Stimulated activated CD4-positive, alpha-beta T cell treated with anti-CD3 and anti-CD28 coated beads, TNF-alpha, amount 100 ng/mL, for 4 hours (primary cell): ENCODE measurements at regions not wholly inside any gene's neighbourhood (a gene's known extent, or its start where the extent isn't known, plus 50 kb on each side); places are given as distances from the start of the nearest gene placed in this dataset.

Source experiments
- DNase-seq, 3 experiments: peaks; one replicate each; pipeline ENCODE4 v3.0.0-alpha.2; 2020; ENCODE audit warnings: low read depth in 3 of 3

DNA sequence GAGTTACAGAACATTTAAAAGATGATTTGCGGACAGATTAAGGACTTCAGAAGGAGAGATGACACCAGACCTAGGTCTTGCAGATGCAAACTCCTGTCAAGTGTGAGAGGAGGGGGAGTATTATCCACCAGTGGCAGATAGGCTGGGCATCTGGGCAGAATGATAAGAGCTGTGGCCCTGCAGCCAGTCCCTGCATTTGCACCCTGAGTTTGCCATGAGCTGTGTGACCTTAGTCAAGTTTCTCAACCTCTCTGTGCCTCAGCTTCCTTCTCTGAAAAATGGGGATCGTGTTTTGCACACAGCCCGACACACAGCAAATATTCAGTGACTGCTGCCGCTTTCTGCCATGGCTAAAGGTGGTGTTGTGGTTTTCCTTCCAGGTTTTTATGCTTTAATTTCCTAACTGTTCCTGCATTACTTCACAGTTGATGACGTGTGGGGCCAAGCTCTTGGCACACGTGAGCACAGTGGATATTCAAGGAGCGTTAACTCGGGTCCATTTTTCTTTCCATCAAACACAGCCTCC, 516.2 kb downstream of the CDH26 start:
- no peak for DNase-seq

DNA sequence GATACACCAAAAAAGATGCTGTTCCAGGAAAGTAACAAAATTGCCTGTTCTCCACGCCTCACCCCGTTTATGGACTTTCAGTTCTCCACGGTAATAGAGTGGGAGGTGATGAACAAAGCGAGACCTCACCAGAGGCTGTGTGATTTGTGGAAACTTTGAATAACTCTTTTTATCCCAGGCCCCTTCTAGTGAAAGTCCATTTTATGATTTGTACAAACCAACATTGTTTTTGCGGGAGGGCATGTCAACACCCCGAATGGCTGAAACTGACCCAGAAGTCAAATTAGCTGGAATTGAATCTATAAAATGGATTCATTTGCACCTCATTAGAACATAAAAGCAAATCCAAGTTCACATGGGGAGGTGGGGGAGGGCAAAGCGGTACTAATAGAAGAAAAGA, 517.8 kb downstream of the CDH26 start:
- DNase-seq, result no peak

DNA sequence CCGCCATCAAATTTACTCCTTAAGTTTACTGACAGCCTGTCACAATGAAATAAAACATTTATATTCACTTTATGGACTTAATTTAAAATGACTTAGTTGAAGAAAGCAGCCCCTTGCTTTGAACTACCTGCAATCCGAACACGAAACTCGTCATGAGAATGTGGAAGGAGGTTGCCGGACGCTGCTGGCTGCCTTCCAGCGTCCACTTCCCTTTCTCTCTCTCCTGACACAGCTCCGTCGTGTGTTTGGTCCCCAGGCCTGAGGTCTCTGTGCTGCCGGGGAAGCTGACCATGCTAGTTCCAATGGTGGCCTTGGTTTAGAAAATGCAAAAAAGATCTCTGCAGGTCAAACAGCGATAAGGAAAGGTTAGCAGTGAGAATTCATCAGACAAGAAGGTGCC, 519.7 kb downstream of the CDH26 start:
- no peak for DNase-seq

DNA sequence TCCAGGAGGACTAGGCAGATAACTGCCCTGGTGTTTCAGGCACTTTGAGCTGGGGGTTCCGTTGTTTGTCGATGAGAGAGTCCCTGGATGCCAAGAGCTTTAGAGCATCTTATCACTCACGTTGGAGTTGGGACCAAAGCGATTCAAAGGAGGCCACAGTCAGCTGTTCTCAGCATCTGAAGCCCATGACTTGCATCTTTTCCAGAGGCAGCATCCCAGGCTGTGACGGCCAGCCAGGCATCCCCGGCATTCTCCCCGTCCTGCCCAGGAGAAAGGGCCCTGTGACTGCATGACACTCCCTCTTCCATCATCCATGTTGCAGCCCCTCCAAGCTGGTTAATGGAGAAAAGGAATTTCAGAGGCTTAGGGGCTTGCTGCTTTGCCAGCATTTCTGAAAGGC, 520.3 kb downstream of the CDH26 start:
- no peak for DNase-seq

DNA sequence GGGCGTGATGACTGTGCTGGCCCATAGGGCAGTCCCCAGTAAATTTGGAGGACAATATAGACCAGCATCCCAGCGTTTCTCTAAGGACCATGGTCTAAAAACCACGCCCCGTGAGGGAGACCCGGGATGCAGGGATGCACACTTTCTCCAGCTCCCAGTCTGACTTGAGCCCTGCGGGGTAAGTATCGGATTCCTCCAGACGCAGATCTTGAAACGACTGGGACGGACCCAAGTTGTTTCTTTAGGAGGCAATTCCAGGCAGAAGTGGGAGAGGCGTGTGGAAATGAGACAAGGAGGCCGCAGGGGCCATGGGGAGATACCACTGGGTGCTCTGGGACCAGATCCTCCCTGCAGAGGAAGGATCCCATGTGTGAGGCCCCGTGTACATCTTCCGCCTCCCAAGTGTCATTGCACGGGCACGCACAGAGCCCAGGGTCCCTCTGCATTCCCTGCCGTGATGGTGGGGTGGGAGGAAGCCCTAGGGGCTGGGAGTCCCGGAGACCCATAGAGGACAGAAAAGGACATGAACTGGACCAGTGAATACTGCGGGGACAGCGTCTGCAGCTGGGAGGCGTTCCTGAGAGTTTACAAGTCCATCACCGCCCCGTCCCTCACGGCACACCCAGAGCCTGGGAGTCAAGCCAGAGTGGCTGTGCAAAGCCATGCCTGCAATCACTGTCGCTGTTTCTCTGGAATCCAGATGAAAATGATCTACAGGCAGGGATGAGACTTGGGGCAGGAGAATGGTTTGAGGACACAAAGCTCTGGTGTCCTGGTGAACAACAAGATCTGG, 522.9 kb downstream of the CDH26 start:
- no peak for DNase-seq

DNA sequence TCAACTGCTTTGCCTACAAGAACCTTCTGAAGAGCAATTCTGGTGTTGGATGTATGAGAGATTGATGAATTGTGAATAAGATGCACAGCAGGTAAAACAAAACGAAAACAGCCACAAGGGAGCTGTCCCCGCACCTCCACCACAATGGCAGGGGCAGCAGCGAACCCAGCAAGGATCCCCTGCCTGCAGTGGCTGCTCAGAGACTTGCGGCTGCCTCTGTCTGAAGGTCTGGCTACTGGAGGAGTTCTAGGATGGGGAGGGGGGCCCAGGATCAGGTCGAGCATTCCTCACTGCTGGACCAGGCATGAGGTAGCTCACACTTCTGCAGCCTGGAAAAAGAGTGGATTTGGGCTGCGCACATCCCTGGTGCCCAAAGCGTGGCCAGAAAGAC, 523.5 kb downstream of the CDH26 start:
- DNase-seq, result no peak

DNA sequence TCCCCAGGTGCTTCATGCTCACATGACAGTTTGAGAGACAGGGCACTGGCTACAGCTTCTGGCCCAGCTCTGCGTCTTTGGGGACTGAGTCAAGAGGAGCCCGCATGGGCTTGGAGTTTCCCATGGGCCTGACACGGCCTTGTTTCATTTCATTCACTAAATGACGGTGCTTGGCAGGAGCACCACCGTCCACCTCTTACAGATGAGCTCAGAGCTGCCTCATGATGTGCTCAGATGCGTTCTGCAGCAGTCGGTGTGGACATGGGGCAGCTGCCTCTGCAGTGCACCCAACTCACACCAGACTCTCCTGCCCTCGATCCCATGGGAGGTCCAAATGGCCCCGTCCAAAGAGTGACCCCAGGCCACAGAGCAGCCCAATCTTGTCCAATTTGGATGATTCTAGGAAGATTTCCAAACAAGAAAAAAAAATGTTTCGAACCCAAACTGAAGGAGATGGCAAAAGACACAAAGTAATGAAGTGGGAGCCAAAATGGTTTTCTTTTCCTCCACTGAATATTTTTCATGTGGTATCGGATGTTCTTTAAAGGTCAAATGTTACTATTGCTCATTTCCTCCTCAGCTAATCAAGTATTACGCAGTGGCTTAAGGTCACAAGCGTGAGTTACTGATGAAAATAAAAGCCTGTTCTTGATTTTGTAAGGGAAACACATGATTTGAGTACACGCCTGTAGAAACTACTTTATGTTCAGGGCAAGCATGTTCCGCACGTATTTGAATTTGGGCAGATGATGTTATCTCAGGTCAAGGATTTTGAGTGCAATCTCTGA, 524.2 kb downstream of the CDH26 start:
- DNase-seq, result no peak

DNA sequence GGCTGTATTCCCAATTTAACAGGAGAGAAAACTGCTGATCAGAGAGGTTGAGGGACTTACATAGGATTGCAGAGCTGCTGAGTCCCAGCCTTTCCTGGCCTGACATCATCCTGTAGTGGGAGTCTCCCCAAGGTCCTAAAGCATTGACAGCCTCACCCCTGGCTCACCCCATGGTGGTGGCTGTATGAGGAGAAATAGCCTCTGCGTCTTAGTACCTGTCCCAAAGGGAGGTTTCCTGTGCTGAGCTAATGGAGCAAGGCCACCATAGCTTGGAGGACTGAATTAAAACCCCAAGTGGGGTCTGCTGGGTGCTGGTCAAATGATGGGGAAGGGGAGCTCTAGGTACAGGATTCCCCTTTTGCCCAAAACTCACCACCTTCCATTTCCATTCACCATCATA, 525.1 kb downstream of the CDH26 start:
- DNase-seq, result no peak

DNA sequence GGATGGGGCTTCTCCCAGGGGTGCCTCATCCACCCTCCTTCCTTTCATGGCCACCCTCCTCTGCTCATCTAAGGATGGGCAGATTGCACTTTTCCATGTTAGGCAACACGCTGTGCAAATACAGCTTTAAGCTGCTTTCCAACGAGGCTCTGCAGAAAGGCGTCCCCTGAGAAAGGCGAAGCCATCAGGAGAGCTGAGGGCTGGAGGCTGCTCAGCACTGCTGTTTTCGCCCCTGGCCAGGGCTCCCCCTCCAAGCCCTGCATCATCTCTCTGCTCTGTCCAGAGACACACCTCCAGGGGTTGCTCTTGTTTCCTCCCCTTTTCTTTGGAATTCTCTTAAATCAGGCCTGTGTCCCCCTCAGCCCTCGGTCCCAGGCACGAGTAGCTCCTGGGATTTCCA, 526.1 kb downstream of the CDH26 start:
- DNase-seq, result no peak

DNA sequence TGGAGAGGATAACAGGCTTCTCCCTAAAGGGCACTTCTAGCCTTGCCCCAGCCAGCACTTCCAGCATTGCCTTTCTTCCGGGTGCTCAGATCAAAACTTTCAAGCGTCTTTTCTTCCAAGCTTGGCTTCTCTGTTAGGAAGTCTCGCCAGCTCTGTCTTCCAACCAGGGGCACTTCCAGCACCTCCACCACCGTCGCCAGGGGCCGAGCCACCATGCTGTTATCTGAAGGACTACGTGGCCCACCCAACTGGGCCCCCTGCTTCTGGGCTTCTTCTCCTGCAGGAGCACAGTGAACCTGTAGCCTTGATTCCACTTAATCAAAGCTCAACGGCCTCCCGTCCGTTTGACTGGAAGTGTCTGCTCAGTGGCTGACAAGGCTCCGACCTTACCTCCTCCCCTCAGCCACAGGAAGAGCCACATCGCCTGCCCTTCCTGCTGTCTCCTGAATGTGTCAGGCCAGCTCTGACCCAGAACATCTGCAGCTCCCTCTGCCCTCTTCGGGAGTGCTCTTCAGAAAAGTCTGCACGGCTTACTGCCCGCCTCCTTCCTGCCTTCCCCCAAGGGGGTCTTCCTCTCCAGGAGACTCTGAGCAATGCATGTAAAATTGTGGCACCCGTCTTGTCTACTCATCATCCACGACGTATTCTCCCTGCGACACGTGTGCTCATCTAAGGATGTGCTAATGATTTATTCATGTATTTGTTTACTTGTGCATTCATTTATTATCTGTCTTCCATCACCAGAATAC, 527.0 kb downstream of the CDH26 start:
- no peak for DNase-seq

DNA sequence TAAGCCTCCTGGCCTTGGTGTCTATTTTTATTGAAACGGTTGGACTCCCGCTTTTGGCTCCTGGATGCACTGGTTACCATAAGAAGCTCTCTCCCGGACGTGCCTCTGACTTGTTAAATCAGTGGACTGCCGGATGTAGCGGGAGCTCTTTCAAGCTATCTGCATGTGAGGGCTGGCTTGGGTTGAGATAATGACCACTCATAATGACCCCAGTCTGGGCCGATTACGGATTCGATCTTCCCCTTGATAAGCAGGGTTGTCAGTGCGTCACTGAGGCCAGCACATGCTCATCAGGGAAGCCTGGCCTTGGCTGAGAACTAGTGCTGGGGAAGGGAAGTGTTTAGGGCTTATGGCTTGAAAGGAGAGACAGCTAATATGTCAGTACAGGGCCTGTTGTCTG, 528.1 kb downstream of the CDH26 start:
- DNase-seq, result no peak

DNA sequence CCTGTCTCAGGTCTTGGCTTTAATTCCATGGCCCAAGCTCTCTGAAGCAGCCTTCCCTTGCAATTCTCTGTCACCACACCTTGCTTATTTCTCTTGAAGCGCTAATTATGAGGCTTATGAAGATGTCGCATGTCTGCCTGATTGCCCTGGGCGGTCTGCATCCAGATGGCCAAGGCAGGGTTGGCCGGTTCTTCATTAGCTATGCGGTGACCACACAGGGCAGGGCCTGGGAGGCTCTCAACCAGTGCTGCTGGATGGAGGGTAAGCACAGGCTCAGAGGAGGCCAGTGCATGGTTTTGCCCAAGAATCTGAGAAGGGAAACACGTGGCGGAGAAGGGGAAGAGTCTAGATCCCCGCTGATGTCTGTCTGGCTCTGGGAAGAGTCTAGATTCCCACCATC, 528.7 kb downstream of the CDH26 start:
- DNase-seq, result no peak

DNA sequence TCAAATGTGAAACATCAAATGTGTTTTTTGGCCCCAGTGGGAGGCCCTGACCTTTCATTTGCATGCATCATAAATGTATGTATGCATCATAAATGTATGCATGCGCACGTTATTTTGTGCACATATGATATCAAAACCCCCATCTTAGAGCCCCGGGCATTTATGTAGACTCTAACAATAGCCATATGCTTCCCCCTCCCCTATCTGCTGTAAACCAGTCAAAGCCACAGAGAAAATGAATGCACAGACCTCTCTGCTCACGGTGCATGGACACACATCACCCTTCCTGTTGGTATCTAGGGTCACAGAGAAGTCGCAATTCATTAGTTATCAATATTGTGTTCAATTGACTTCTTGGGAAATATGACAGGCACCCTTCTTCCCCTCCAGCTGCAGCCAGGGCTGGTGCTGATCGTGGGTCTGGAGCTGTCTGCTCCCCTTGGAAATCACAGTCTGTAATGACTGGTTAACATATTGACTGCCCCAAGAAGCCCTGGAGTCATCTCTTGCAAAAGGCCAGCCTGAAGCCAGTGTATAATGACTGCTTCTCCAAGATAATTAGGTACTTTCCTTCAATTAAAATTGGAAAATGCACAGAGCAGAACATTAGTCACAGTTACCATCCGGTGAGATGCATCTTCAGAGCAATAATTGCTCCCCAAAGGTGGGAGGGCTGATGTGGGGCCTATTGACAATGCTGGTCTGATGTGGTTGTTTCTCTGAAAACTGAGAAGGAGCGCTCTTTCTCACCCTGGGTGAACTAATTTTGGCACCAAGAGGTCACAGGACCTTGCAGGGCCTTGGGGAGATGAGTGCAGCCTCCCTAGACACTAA, 532.2 kb downstream of the CDH26 start:
- DNase-seq, result no peak

DNA sequence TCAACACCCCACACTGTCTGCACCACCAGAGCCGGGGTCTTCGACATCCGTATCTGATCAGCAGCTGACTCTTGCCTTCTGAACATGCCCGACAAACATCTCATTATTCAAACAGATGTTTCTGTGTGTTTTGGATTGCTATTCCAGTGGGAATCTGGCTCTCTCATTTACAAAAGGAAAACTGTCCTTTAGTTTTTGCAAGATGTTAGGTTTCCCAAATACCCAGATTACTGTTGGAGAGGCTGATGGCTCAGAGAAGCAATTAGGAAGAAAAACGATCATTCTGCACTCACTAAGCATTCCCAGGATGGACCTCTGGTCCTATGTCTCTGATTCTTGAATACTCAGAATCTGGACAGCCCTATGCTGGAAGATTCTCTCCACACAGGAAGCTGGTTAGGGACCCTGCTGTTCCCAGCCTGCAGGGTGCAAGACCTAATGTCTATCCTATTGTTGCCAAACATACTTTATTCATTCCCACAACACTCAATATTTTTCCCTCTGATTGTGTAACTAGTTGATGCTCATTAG, 532.9 kb downstream of the CDH26 start:
- DNase-seq, result no peak

DNA sequence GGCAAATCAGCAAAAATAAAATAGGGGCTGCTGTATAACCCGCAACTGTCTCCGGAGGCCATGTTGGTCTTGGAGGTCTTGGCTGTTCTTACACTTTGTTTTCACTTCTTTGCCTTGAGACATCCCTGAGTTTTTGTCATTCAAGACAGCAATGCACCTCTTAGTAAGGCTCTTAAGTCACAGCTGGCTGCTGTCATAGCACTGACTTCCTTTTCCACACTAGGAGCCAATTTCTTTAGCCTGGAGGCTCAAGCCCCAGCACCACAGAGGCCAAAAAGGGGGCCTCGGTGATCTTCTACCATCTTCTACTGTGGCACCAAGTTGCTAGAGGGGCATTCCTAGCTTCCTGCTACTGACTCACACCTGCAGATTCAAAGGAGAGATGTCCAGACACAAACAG, 536.3 kb downstream of the CDH26 start:
- no peak for DNase-seq

DNA sequence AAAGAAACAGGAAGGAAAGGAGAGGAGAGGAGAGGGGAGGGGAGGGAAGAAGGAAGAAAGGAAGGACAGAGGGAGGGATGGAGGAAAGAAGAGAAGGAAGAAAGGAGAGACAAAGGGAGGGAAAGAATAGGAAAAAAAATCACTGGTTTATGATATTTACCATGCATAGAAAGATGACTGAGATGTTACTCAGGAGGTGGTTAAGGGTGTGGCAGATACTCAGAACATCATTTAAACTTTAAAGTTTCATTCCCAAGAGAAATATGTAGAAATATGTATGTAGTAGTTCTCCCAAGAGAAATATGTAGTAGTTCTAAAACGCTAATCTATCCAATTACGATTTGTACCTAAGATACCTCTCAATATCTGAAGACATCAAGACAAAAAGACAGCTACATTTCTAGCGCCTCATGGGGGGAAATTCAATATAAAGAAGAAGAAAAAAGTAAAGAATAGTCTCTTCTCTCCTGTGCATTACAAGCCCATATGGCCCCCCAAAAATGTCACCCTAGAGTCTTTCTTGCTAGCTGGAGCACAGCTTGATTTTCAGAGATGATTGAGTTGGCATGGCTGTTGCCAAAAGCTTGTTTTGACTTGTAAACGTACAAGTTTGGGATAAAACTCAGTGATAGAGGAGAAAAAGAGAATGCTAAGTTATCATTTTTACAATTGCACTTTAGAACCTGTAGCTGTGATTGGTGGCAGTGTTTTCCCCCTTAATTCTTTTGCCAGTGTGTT, 539.2 kb downstream of the CDH26 start:
- DNase-seq, result no peak

DNA sequence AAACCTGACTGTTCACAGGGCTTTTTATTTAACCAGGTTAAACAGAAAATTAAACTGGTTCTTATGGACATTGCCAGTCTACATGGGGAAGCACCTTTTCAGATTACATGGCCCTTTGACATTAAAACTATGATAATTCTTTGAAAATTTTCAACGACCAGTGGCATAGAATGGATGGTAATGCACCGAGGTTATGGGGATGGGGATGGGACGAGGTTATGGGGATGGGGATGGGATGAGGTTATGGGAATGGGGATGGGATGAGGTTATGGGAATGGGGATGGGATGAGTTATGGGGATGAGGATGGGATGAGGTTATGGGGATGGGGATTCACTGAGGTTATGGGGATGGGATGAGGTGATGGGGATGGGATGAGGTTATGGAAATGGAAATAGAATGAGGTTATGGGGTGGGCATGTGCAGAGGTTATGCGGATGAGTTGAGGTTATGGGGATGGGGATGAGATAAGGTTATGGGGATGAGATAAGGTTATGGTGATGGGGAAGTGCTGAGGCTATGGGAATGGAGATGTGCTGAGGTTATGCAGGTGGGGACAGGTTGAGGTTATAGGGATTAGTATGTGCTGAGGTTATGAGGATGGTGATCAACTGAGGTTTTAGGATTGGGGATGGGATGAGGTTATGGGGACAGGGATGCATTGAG, 541.9 kb downstream of the CDH26 start:
- no peak for DNase-seq

DNA sequence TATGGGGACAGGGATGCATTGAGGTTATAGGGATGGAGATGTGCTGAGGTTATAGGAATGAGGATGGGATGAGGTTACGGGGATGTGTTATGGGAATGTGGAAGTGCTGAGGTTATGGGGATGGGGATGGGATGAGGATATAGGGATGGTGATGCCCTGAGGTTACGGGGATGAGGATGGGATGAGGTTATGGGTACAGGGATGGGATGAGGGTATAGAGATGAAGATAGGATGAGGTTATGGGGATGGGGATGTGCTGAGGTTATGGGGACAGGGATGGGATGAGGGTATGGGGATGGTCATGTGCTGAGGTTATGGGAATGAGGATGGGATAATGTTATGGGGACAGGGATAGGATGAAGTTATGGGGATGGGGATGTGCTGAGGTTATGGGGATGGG, 542.8 kb downstream of the CDH26 start:
- DNase-seq, result no peak

DNA sequence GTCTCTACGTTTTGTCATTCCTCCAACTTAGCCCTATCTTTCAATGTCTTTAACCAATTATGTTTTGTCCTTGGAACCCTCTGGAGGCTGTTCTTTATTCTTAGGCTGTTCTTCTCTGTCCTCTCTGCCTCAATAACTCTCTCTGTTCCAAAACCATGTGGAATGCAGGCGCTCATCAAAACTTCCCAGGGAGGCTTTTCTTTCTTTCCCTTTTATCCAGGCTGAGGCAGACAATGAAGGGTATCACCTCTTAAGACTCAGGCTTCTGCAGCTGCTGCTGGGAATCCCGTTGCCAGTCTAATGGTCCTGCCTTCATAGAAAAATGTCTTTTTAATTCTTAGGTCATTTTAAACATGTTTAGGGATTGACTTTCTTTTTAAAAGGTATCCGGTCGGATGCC, 544.7 kb downstream of the CDH26 start:
- DNase-seq, result no peak

DNA sequence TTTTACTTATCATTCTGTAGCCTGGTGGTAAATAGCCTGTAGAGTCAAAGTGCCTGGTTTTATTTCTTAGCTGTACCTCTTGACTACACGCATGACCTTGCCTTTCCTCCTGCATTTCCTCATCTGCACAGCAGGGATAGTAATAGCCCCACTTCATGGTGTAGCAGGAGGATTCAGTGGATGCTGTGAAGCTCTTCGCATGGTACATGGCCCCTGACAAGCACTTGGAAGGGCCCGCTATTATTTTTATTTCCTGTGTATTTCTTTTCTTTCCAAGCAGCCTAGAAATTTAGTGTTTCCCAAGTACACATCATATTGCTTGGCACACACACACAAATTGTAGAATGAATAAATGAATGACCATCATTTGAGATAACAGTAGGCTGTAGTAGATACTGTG, 547.2 kb downstream of the CDH26 start:
- DNase-seq, result no peak
